H1 (cell line): ENCODE measurements at regions not wholly inside any gene's neighbourhood (a gene's known extent, or its start where the extent isn't known, plus 50 kb on each side); places are given as distances from the start of the nearest gene placed in this dataset.

Source experiments
- CTCF ChIA-PET: fragments of 300-600 bp; sonication (Branson Sonifier 250); formaldehyde crosslinking; loops from one replicate; lab custom pipeline; 2021; ENCODE audit not compliant: partially characterized antibody; lab: Charles Lee
- POLR2A ChIA-PET: fragments of 300-600 bp; sonication (Branson Sonifier 250); formaldehyde crosslinking; loops from one replicate; lab custom pipeline; 2021; ENCODE audit warnings: inconsistent platforms; ENCODE audit not compliant: partially characterized antibody; lab: Charles Lee
- DNase-seq, 2 experiments: peaks; one replicate each; pipeline versions ENCODE4 v3.0.0 to v3.0.0-alpha.2; 2010 to 2022; ENCODE audit warnings: low spot score in 2 of 2, low read depth in 1 of 2, mixed read lengths in 1 of 2
- FAIRE-seq: peaks from 2 replicates; lab custom pipeline; 2011; peaks lifted over from hg19 to GRCh38; lab: Jason Lieb, UNC
- H2AFZ ChIP-seq: 2 replicates; pipeline ENCODE4 v1.8.1; 2012; ENCODE audit warnings: low read length, inconsistent platforms
- H2AK5ac ChIP-seq: 2 replicates; pipeline ENCODE4 v1.6.1; 2013; ENCODE audit warnings: low read depth, low read length
- H2BK120ac ChIP-seq: replicated peaks from 2 replicates; pipeline ENCODE3; 2013; ENCODE audit warnings: low read depth, low read length, inconsistent platforms
- H2BK12ac ChIP-seq: 2 replicates; pipeline ENCODE4 v1.6.1; 2013; ENCODE audit warnings: low read depth, low read length
- H2BK15ac ChIP-seq: 2 replicates; pipeline ENCODE4 v1.6.1; 2013; ENCODE audit warnings: low read length
- H2BK20ac ChIP-seq: 2 replicates; pipeline ENCODE4 v1.6.1; 2013; ENCODE audit warnings: low read length
- H2BK5ac ChIP-seq: 2 replicates; pipeline ENCODE4 v1.6.1; 2013; ENCODE audit warnings: low read depth, low read length
- H3K14ac ChIP-seq: 2 replicates; pipeline ENCODE4 v1.6.1; 2013; ENCODE audit warnings: inconsistent platforms; ENCODE audit not compliant: insufficient read length
- H3K18ac ChIP-seq: 2 replicates; pipeline ENCODE4 v1.6.1; 2013; ENCODE audit warnings: low read length; ENCODE audit errors: extremely low read depth
- H3K23ac ChIP-seq: 2 replicates; pipeline ENCODE4 v1.6.1; 2013; ENCODE audit warnings: inconsistent platforms; ENCODE audit not compliant: insufficient read length
- H3K23me2 ChIP-seq: 2 replicates; pipeline ENCODE4 v1.6.1; 2013; ENCODE audit warnings: low read depth, low read length
- H3K27ac ChIP-seq: 2 replicates; pipeline ENCODE4 v1.6.1; 2011; ENCODE audit warnings: low read depth, low read length, inconsistent platforms
- H3K27me3 ChIP-seq, 4 experiments: replicated peaks in 1 of 4; 1 replicate in 1 of 4; 2 replicates in 3 of 4; pipeline versions ENCODE4 v1.6.1 to v1.8.1; 2011 to 2013; ENCODE audit warnings: low read length in 3 of 4, mild to moderate bottlenecking in 3 of 4, inconsistent platforms in 2 of 4, mixed read lengths in 2 of 4, moderate library complexity in 1 of 4; ENCODE audit not compliant: control insufficient read depth in 3 of 4, insufficient read depth in 3 of 4; ENCODE audit errors: extremely low read depth in 1 of 4
- H3K36me3 ChIP-seq, 4 experiments: 2 replicates each; pipeline versions ENCODE4 v1.6.1 to v1.8.1; 2011 to 2013; ENCODE audit warnings: mild to moderate bottlenecking in 4 of 4, low read length in 3 of 4, moderate library complexity in 2 of 4, control low read depth in 1 of 4, inconsistent platforms in 1 of 4; ENCODE audit not compliant: insufficient read depth in 4 of 4, control insufficient read depth in 2 of 4
- H3K4ac ChIP-seq: replicated peaks from 2 replicates; pipeline ENCODE3; 2013; ENCODE audit warnings: low read length, low read depth, mixed read lengths, inconsistent platforms; ENCODE audit not compliant: insufficient read length
- H3K4me1 ChIP-seq, 4 experiments: replicated peaks in 1 of 4; 1 replicate in 1 of 4; 2 replicates in 3 of 4; pipeline versions ENCODE4 v1.6.1 to v1.8.1; 2011 to 2013; ENCODE audit warnings: low read length in 3 of 4, inconsistent platforms in 2 of 4, mixed read lengths in 1 of 4; ENCODE audit not compliant: insufficient read depth in 4 of 4, control insufficient read depth in 3 of 4
- H3K4me2 ChIP-seq, 2 experiments: 2 replicates each; pipeline versions ENCODE4 v1.6.1 to v1.8.1; 2011 to 2013; ENCODE audit warnings: low read depth in 2 of 2, low read length in 2 of 2, control low read depth in 1 of 2, inconsistent platforms in 1 of 2, mild to moderate bottlenecking in 1 of 2; ENCODE audit not compliant: insufficient read depth in 1 of 2
- H3K4me3 ChIP-seq, 4 experiments: fragments of 200-600, 300-600 bp in 1 of 4; sonication (generic), shearing (Covaris generic), sonication (Bioruptor Twin) in 1 of 4; 2 replicates each; pipeline versions ENCODE4 v1.5.1 to v1.8.1; 2011 to 2016; ENCODE audit warnings: low read length in 4 of 4, low read depth in 3 of 4, control low read depth in 2 of 4, inconsistent platforms in 2 of 4, mild to moderate bottlenecking in 2 of 4, mixed read lengths in 1 of 4, moderate library complexity in 1 of 4; ENCODE audit not compliant: insufficient read depth in 2 of 4; ENCODE audit errors: extremely low read depth in 1 of 4
- H3K56ac ChIP-seq: replicated peaks from 2 replicates; pipeline ENCODE3; 2013; ENCODE audit warnings: low read depth, mild to moderate bottlenecking, mixed read lengths, low read length, inconsistent platforms; ENCODE audit not compliant: insufficient read length
- H3K79me1 ChIP-seq: 2 replicates; pipeline ENCODE4 v1.6.1; 2013; ENCODE audit warnings: low read depth, low read length, control low read depth
- H3K79me2 ChIP-seq, 2 experiments: 2 replicates each; pipeline versions ENCODE4 v1.6.1 to v1.8.1; 2012 to 2013; ENCODE audit warnings: low read length in 2 of 2, mild to moderate bottlenecking in 2 of 2, inconsistent platforms in 1 of 2; ENCODE audit not compliant: insufficient read depth in 2 of 2, control insufficient read depth in 1 of 2
- H3K9ac ChIP-seq, 4 experiments: replicated peaks in 1 of 4; 1 replicate in 1 of 4; 2 replicates in 3 of 4; pipeline versions ENCODE4 v1.6.1 to v1.8.1; 2011 to 2013; ENCODE audit warnings: low read depth in 3 of 4, low read length in 3 of 4, control low read depth in 2 of 4, mild to moderate bottlenecking in 2 of 4, moderate library complexity in 2 of 4, inconsistent platforms in 1 of 4; ENCODE audit errors: extremely low read depth in 1 of 4
- H3K9me3 ChIP-seq, 2 experiments: 2 replicates each; pipeline versions ENCODE4 v1.6.1 to v1.8.1; 2012 to 2013; ENCODE audit warnings: mild to moderate bottlenecking in 2 of 2, moderate library complexity in 2 of 2, control low read depth in 1 of 2, inconsistent platforms in 1 of 2, low read depth in 1 of 2, low read length in 1 of 2, mixed read lengths in 1 of 2; ENCODE audit not compliant: insufficient read depth in 2 of 2
- H4K20me1 ChIP-seq, 2 experiments: replicated peaks in 1 of 2; 2 replicates each; pipeline versions ENCODE3 to v1.8.1; 2011 to 2013; ENCODE audit warnings: inconsistent platforms in 2 of 2, low read length in 2 of 2, mild to moderate bottlenecking in 1 of 2; ENCODE audit not compliant: insufficient read depth in 2 of 2, control insufficient read depth in 1 of 2
- H4K5ac ChIP-seq: 2 replicates; pipeline ENCODE4 v1.6.1; 2013; ENCODE audit warnings: low read length, low read depth, mixed read lengths, inconsistent platforms; ENCODE audit not compliant: insufficient read length
- H4K8ac ChIP-seq: 2 replicates; pipeline ENCODE4 v1.8.0; 2013; ENCODE audit warnings: mild to moderate bottlenecking, moderate library complexity, low read length, inconsistent platforms; ENCODE audit not compliant: insufficient read depth; ENCODE audit errors: extremely low read depth
- H4K91ac ChIP-seq: replicated peaks from 2 replicates; pipeline ENCODE3; 2013; ENCODE audit warnings: low read length, mixed read lengths, inconsistent platforms; ENCODE audit not compliant: insufficient read length
- CBX8 ChIP-seq: fragments of 300-800, 300-1000 bp; sonication (generic); IDR thresholded peaks from 2 replicates; pipeline ENCODE4 v1.7.1; 2016; ENCODE audit warnings: low read depth, low read length, borderline replicate concordance
- CHD1 ChIP-seq: IDR thresholded peaks from 2 replicates; pipeline ENCODE4 v1.6.1; 2012; ENCODE audit warnings: low read depth, low read length, improper control_type of control experiment
- WGBS, 2 experiments: shearing (Covaris generic) in 1 of 2; methylation state at CpG; one replicate each; pipeline versions ENCODE4 v1.1.6 to v1.1.7; 2013 to 2015; ENCODE audit warnings: low lambda C conversion rate in 2 of 2, mixed read lengths in 2 of 2, inconsistent platforms in 1 of 2, low coverage in 1 of 2, missing lambda C conversion rate in 1 of 2; ENCODE audit not compliant: insufficient replicate concordance in 2 of 2, insufficient coverage in 1 of 2, insufficient read length in 1 of 2; ENCODE audit errors: extremely low coverage in 1 of 2, missing lambda C conversion rate in 1 of 2; 5-methylcytosine and 5-hydroxymethylcytosine counted together

- H3K79me1 ChIP-seq: no peaks in the 10 kb centered on the region
- H2AK5ac ChIP-seq: no peak overlapping the region
- no peak overlapping the region for H2BK20ac ChIP-seq
- no peak overlapping the region for H3K56ac ChIP-seq
- H3K4me3 ChIP-seq: no peak overlapping the region
- no peak overlapping the region for H4K5ac ChIP-seq
- no peaks in the 10 kb centered on the region for H3K36me3 ChIP-seq
- no peaks in the 10 kb centered on the region for H3K27me3 ChIP-seq
- H3K4me1 ChIP-seq: no peaks in the 10 kb centered on the region
- no peak overlapping the region for H3K4ac ChIP-seq
- no peak for FAIRE-seq
- no peak overlapping the region for H2BK5ac ChIP-seq
- H3K18ac ChIP-seq: no peak overlapping the region
- no peak overlapping the region for H3K23ac ChIP-seq
- ChIA-PET POLR2A (no interaction called here), CTCF (interaction anchor here (0.7 kb wide), 1 partner anchor 56 kb away, joined by 3 read pairs; no protein-coding TSS in a partner anchor)
- H2BK12ac ChIP-seq: no peak overlapping the region
- H3K9me3 ChIP-seq: no peaks in the 10 kb centered on the region
- no peak overlapping the region for H3K4me2 ChIP-seq
- H3K14ac ChIP-seq: no peak overlapping the region
- no peak overlapping the region for H4K8ac ChIP-seq
- no peak overlapping the region for H3K27ac ChIP-seq
- WGBS, 2 experiments: 94% methylated on average over 11 of the region's 11 CpGs; no CpG with 5 or more reads in 1 of the 2 experiments
- no peak overlapping the region for H2AFZ ChIP-seq
- DNase-seq: no peak
- no peaks in the 10 kb centered on the region for H3K79me2 ChIP-seq
- no peaks in the 10 kb centered on the region for H3K23me2 ChIP-seq
- H2BK15ac ChIP-seq: no peak overlapping the region
- H3K9ac ChIP-seq: no peak overlapping the region
- no peaks in the 10 kb centered on the region for H4K20me1 ChIP-seq
- no peak overlapping the region for H4K91ac ChIP-seq
- H2BK120ac ChIP-seq: no peak overlapping the region
- TF ChIP-seq CHD1: no peak
- TF ChIP-seq CBX8: no peak
Observed at GRCh38 chr6:167774881-167775280, 51.8 kb upstream of the AFDN start.
